VCaP (cell line): ENCODE measurements at regions not wholly inside any gene's neighbourhood (a gene's known extent, or its start where the extent isn't known, plus 50 kb on each side); places are given as distances from the start of the nearest gene placed in this dataset.
A peak's percentile ranks its signal among the peaks of the same experiment; 100 is the strongest.

ENCODE experiments used
- H3K27ac ChIP-seq: fragments of 450-650 bp; 2 replicates; pipeline ENCODE4 v1.5.1; 2017
- TF ChIP-seq, protein P1 (sequence below): fragments of 450-650 bp; conservative IDR thresholded peaks from 2 replicates; pipeline ENCODE4 v1.5.1; 2017; ENCODE audit warnings: mild to moderate bottlenecking, moderate library complexity

DNA sequence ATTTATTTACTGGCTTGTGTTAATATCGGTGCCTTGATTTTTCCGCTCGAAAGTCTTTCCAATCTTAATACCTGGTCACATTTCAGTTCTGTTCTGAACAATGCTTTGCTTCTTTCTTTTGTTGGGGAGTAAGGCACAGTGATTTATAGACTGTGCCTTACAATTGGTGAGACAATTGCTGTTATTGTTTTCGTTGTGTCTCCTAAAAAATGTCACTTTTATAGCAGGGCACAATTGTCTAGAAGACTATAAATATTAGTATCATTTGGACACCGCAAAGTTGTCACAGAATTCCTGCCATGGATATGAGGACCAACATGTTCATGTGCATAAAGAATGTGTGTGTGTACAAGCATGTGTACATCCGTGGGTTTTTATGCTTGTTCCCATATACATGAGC lies 231.9 kb downstream of the INSIG2 start:
- TF ChIP-seq, protein P1, sequence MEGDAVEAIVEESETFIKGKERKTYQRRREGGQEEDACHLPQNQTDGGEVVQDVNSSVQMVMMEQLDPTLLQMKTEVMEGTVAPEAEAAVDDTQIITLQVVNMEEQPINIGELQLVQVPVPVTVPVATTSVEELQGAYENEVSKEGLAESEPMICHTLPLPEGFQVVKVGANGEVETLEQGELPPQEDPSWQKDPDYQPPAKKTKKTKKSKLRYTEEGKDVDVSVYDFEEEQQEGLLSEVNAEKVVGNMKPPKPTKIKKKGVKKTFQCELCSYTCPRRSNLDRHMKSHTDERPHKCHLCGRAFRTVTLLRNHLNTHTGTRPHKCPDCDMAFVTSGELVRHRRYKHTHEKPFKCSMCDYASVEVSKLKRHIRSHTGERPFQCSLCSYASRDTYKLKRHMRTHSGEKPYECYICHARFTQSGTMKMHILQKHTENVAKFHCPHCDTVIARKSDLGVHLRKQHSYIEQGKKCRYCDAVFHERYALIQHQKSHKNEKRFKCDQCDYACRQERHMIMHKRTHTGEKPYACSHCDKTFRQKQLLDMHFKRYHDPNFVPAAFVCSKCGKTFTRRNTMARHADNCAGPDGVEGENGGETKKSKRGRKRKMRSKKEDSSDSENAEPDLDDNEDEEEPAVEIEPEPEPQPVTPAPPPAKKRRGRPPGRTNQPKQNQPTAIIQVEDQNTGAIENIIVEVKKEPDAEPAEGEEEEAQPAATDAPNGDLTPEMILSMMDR: no peak
- H3K27ac ChIP-seq: no peak overlapping the region

DNA sequence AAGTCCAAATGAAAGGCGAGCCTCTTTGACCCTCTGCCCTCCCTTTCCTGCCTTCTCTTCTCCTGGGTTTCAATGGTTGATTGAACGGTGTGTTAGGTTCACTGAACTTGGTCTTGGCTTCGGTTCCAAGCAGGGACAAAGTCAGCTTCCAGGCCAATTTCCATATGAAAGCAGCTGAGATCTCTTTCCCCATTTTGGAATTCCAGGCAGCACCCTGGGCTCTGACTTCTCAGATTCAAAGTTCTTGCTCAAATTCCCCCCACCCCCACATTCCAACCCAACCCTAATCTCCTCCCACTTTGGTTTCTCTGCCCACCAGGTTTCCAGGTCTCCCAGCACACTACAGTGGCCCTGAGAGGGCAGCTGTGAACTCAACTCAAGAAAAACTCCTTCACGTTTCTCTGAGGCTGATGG lies 231.0 kb downstream of the INSIG2 start:
- H3K27ac ChIP-seq: no peak overlapping the region
- TF ChIP-seq, protein P1: no peak

DNA sequence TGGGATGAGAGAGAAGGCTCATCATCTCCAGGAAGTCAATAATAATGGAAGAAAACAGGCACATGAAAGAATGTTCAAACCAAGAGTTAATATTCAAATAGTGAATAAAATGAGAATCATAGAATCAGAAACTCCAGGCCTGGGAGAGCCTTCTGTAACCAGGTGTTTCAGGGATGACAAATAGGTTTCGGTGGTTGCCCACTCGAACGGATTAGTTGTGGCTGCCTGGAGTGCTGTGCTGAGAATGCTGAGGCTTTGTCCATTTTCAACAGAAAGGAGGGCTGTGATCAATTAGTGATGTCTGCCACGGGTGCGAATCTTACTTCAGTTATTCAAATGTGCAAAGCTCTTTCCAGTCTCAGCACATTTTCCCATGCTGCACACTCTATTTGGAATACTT lies 227.3 kb downstream of the INSIG2 start:
- no peak overlapping the region for H3K27ac ChIP-seq
- TF ChIP-seq, protein P1: no peak

DNA sequence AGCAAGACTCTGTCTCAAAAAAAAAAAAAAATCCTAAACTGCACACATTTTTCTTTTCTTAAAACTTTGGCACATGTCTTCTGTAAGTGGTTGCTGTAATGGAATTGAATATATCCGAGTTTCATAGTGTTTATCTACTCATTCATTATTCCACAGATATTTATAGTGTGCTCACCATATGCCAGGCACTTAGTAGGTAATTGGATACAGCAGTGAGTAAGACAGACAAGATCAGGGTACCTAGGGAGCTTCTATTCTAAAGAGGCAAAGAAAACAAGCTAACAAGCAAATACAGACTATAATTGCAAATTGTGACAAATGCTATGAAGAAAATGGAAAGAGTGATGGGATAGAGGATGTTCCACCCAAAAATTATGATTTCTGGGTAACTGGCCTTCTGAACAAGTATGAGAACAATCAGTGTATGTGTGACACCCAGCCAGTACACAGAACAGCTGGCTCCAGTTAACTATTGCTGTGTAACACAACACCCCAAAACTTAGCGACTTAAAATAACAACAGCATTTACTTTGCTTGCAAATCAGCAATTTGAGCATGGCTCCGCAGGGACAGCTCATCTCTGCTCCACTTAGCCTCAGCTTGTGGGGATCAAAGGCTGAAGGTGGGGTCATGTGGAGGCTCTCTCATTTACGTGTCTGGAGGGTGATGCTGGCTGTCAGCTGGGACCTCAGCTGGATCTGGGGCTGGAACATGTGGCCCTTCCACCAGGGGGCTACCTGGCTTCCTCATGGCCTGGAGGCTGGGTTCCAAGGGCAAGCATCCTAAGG lies 224.9 kb downstream of the INSIG2 start:
- TF ChIP-seq, protein P1: no peak
- H3K27ac ChIP-seq: no peak overlapping the region

DNA sequence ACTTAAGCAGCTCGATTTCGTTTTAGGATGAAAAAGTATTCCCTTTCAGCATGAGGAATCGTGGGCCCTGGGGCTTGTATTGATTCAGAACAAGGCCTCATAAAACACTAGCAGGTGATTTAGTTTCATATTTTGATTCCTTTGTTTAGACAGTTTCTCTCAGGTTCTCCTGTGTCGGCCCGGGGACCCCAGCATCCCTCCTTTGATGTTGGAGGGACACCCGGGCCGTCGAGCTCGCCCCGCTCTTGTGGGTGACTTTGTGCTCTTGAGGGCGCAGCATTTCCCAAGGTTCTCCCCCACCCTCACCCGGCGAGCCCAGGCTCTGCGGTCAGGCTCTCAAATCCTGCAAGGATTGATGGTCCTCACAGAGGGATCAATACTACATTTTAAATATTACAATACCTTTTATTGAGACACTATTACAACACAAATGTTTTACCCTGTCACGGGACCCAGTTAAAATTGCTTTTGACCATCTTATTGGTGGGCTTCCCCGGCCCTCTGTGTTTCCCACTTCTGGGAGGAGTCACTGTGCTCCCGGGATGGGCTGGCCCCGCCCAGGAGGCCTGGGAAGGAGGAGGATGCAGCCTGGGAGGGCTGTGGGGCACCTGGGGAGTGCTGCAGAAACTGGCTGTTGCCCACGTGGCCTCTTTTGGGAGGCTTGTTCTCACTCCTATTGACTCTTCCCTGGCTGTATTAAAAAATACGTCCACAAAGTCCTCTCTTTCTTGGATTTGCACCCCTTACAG lies 222.6 kb downstream of the INSIG2 start:
- H3K27ac ChIP-seq: peak overlapping the region; percentile 26; the same call in 1 of the 2 replicates
- TF ChIP-seq, protein P1: no peak

DNA sequence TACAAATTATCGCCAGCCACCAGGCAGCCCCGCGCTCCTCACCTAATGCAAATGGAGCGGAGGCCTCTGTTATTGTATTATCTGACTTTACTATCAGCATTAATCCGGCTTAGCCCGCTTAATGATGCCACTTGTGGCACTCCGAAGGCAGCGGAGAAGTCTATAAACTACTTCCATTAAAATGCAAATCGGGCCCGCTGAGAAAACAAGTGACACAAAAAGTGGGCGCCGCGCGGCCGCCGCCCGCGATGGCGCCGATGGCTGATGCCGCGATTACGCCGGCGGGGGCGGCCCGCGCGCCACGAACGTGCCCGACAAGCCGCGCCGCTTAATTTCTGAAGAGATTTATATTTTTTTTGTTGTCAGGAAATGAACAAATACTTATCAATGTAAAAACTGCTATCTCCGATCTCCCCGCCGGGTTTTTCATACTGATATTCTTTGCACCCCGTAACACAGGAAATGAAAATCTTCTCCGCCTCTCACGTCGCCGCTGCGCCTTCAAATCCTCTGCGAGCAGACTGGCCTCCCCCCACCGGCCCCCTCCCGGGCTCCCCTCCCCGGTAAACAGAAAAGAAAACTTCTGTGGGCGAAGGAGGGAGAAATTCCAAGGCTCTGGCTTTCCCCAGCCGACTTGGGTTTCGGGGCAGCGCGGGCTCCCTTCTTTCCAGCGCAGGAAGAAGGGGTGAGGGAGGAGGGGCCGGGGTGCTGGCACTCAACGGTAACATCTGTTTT lies 221.8 kb downstream of the INSIG2 start:
- TF ChIP-seq, protein P1: no peak
- peak overlapping the region; percentile 26; the same call in 1 of the 2 replicates for H3K27ac ChIP-seq
